MM.1S (cell line): ENCODE measurements at regions not wholly inside any gene's neighbourhood (a gene's known extent, or its start where the extent isn't known, plus 50 kb on each side); places are given as distances from the start of the nearest gene placed in this dataset.

Experiments
- DNase-seq: peaks from one replicate; pipeline ENCODE4 v3.0.0-alpha.2; 2015
- H2AFZ ChIP-seq: fragments of 300-600 bp; sonication (generic); 2 replicates; pipeline ENCODE4 v1.6.0; 2016; ENCODE audit warnings: antibody characterized with exemption, low read length
- H3F3A ChIP-seq: fragments of 300-600 bp; sonication (generic); 2 replicates; pipeline ENCODE4 v1.6.1; 2016; ENCODE audit warnings: mild to moderate bottlenecking, antibody characterized with exemption, low read length, moderate library complexity, mixed read lengths; ENCODE audit not compliant: insufficient read depth
- H3K27ac ChIP-seq: fragments of 300-600 bp; sonication (generic); 2 replicates; pipeline ENCODE4 v1.5.1; 2016; ENCODE audit warnings: mild to moderate bottlenecking, low read length
- H3K27me3 ChIP-seq: fragments of 300-600 bp; sonication (generic); replicated peaks from 2 replicates; pipeline ENCODE4 v1.6.0; 2016; ENCODE audit warnings: low read length; ENCODE audit not compliant: insufficient read depth
- H3K36me3 ChIP-seq: fragments of 300-600 bp; sonication (generic); replicated peaks from 2 replicates; pipeline ENCODE4 v1.6.1; 2016; ENCODE audit warnings: mild to moderate bottlenecking, low read length, mixed read lengths; ENCODE audit not compliant: insufficient read depth
- H3K4me1 ChIP-seq: fragments of 300-600 bp; sonication (generic); 2 replicates; pipeline ENCODE4 v1.6.1; 2016; ENCODE audit warnings: low read length, mixed read lengths
- H3K4me2 ChIP-seq: fragments of 300-600 bp; sonication (generic); 2 replicates; pipeline ENCODE4 v1.6.0; 2016; ENCODE audit warnings: low read depth, low read length
- H3K4me3 ChIP-seq: fragments of 300-600 bp; sonication (generic); 2 replicates; pipeline ENCODE4 v1.5.1; 2016; ENCODE audit warnings: low read length, mixed read lengths
- H3K79me2 ChIP-seq: fragments of 300-600 bp; sonication (generic); 2 replicates; pipeline ENCODE4 v1.6.1; 2016; ENCODE audit warnings: mixed run types, low read length, mixed read lengths
- H3K9ac ChIP-seq: fragments of 300-600 bp; sonication (generic); 2 replicates; pipeline ENCODE4 v1.6.1; 2016; ENCODE audit warnings: low read length, mixed read lengths
- H3K9me2 ChIP-seq: fragments of 300-600 bp; sonication (generic); replicated peaks from 2 replicates; pipeline ENCODE4 v1.6.1; 2016; ENCODE audit warnings: mild to moderate bottlenecking, low read length, mixed read lengths; ENCODE audit not compliant: insufficient read depth
- H3K9me3 ChIP-seq: fragments of 300-600 bp; sonication (generic); replicated peaks from 2 replicates; pipeline ENCODE4 v1.6.1; 2016; ENCODE audit warnings: mild to moderate bottlenecking, low read length, mixed read lengths; ENCODE audit not compliant: insufficient read depth
- H4K20me1 ChIP-seq: fragments of 300-600 bp; sonication (generic); 2 replicates; pipeline ENCODE4 v1.6.1; 2016; ENCODE audit warnings: mild to moderate bottlenecking, low read length, moderate library complexity, mixed read lengths; ENCODE audit not compliant: insufficient read depth
- CTCF ChIP-seq: fragments of 300-600 bp; sonication (generic); IDR thresholded peaks from 2 replicates; pipeline ENCODE4 v1.5.1; 2016; ENCODE audit warnings: antibody characterized with exemption, low read length, mixed read lengths
- EZH2 ChIP-seq: fragments of 300-600 bp; sonication (generic); optimal IDR thresholded peaks from 2 replicates; pipeline ENCODE3; 2017; ENCODE audit warnings: low read depth, mild to moderate bottlenecking, antibody characterized with exemption, low read length, mixed read lengths
- EZH2phosphoT487 ChIP-seq: fragments of 300-600 bp; sonication (generic); IDR thresholded peaks from 2 replicates; pipeline ENCODE4 v1.6.1; 2018; ENCODE audit warnings: antibody characterized with exemption, low read length

- H3K36me3 ChIP-seq: no peaks in the 10 kb centered on the region
- H3K79me2 ChIP-seq: no peaks in the 10 kb centered on the region
- no peaks in the 10 kb centered on the region for H3F3A ChIP-seq
- no peak overlapping the region for H3K27ac ChIP-seq
- H3K9me3 ChIP-seq: no peaks in the 10 kb centered on the region
- H2AFZ ChIP-seq: no peak overlapping the region
- no peak for DNase-seq
- H3K4me2 ChIP-seq: no peak overlapping the region
- peaks cover 10% of the 10 kb centered on the region; the same call in 1 of the 2 replicates for H3K4me1 ChIP-seq
- no peak overlapping the region for H3K9ac ChIP-seq
- no peak overlapping the region for H3K4me3 ChIP-seq
- H3K27me3 ChIP-seq: no peaks in the 10 kb centered on the region
- no peaks in the 10 kb centered on the region for H4K20me1 ChIP-seq
- TF ChIP-seq CTCF: no peak
- TF ChIP-seq EZH2phosphoT487: no peak
- no peak for TF ChIP-seq EZH2
- no peaks in the 10 kb centered on the region for H3K9me2 ChIP-seq
Observed at GRCh38 chr1:58896246-58897183, 112.7 kb upstream of the JUN start.

- peaks cover 15% of the 10 kb centered on the region for H3K4me1 ChIP-seq
- H3K27me3 ChIP-seq: no peaks in the 10 kb centered on the region
- TF ChIP-seq EZH2phosphoT487 (no peak), CTCF (no peak), EZH2 (no peak)
- no peak overlapping the region for H2AFZ ChIP-seq
- H3K9me2 ChIP-seq: no peaks in the 10 kb centered on the region
- no peak overlapping the region for H3K9ac ChIP-seq
- no peak overlapping the region for H3K4me3 ChIP-seq
- H3K4me2 ChIP-seq: no peak overlapping the region
- DNase-seq: no peak
- H4K20me1 ChIP-seq: no peaks in the 10 kb centered on the region
- peaks cover 12% of the 10 kb centered on the region for H3F3A ChIP-seq
- H3K79me2 ChIP-seq: no peaks in the 10 kb centered on the region
- no peak overlapping the region for H3K27ac ChIP-seq
- H3K36me3 ChIP-seq: no peaks in the 10 kb centered on the region
- H3K9me3 ChIP-seq: no peaks in the 10 kb centered on the region
Observed at GRCh38 chr1:58898739-58899586, 115.1 kb upstream of the JUN start.

GRCh38 chr1:58899587-58900271, 115.9 kb upstream of the JUN start:
- Histone ChIP-seq H4K20me1 (no peaks in the 10 kb centered on the region), H3K36me3 (no peaks in the 10 kb centered on the region), H3F3A (peaks cover 20% of the 10 kb centered on the region), H3K27me3 (no peaks in the 10 kb centered on the region), H3K9me2 (no peaks in the 10 kb centered on the region), H3K4me2 (no peak overlapping the region), H3K79me2 (no peaks in the 10 kb centered on the region), H3K9me3 (no peaks in the 10 kb centered on the region), H3K4me1 (peaks cover 22% of the 10 kb centered on the region), H2AFZ (no peak overlapping the region), H3K4me3 (no peak overlapping the region), H3K27ac (no peak overlapping the region), H3K9ac (no peak overlapping the region)
- TF ChIP-seq EZH2phosphoT487 (no peak), EZH2 (no peak), CTCF (no peak)
- no peak for DNase-seq
